B cell (primary cell): ENCODE measurements at regions not wholly inside any gene's neighbourhood (a gene's known extent, or its start where the extent isn't known, plus 50 kb on each side); places are given as distances from the start of the nearest gene placed in this dataset.

Experiments
- EZH2 ChIP-seq: IDR thresholded peaks from 2 replicates; pipeline ENCODE4 v1.6.1; 2012; ENCODE audit warnings: borderline replicate concordance, low read depth, mild to moderate bottlenecking, moderate library complexity, low read length; ENCODE audit not compliant: insufficient read depth, poor library complexity, severe bottlenecking
- TF ChIP-seq, protein P1 (sequence below): fragments of 200-600 bp; IDR thresholded peaks from one replicate; pipeline ENCODE4 v1.8.0; 2022; ENCODE audit warnings: antibody characterized with exemption, mild to moderate bottlenecking

DNA sequence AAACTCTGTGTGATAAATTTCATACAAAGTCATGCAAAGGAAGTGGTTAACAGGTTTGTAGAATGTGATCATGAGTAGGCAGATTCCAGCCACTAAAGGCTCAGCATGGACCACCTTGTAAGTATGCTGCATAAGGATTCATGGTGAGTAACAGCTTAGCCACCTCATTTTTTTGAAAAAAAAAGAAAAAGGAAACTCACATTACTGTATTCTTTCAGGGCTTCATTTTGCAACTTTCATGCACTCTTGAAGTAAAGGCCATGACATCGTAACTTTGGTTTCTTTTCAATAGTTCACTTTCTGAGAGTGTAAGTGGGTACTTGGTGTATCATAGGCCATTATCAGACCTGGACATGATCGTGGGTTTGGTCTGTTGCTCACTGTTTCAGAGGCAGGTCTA, 175.1 kb downstream of the PCSK1 start:
- TF ChIP-seq, protein P1, sequence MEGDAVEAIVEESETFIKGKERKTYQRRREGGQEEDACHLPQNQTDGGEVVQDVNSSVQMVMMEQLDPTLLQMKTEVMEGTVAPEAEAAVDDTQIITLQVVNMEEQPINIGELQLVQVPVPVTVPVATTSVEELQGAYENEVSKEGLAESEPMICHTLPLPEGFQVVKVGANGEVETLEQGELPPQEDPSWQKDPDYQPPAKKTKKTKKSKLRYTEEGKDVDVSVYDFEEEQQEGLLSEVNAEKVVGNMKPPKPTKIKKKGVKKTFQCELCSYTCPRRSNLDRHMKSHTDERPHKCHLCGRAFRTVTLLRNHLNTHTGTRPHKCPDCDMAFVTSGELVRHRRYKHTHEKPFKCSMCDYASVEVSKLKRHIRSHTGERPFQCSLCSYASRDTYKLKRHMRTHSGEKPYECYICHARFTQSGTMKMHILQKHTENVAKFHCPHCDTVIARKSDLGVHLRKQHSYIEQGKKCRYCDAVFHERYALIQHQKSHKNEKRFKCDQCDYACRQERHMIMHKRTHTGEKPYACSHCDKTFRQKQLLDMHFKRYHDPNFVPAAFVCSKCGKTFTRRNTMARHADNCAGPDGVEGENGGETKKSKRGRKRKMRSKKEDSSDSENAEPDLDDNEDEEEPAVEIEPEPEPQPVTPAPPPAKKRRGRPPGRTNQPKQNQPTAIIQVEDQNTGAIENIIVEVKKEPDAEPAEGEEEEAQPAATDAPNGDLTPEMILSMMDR: no peak
- no peak for TF ChIP-seq EZH2
